Smooth muscle cell (in vitro differentiated cells): ENCODE measurements at regions not wholly inside any gene's neighbourhood (a gene's known extent, or its start where the extent isn't known, plus 50 kb on each side); places are given as distances from the start of the nearest gene placed in this dataset.

Source experiments
- DNase-seq: peaks from one replicate; lab custom pipeline; 2025; ENCODE audit not compliant: unreplicated experiment; lab: John Stamatoyannopoulos, UW
- H2AFZ ChIP-seq: fragments of 200-600 bp; sonication (generic); 2 replicates; pipeline ENCODE4 v1.6.0; 2016; ENCODE audit warnings: antibody characterized with exemption, low read depth, mild to moderate bottlenecking
- H3F3A ChIP-seq: fragments of 200-600 bp; sonication (generic); 2 replicates; pipeline ENCODE4 v1.6.0; 2017; ENCODE audit warnings: antibody characterized with exemption, low read depth
- H3K27ac ChIP-seq: fragments of 200-600 bp; sonication (generic); 2 replicates; pipeline ENCODE4 v1.5.1; 2016; ENCODE audit warnings: low read depth, mild to moderate bottlenecking
- H3K27me3 ChIP-seq: fragments of 200-600 bp; sonication (generic); 2 replicates; pipeline ENCODE4 v1.6.1; 2016; ENCODE audit warnings: low read depth, mild to moderate bottlenecking
- H3K36me3 ChIP-seq: fragments of 200-600 bp; sonication (generic); 2 replicates; pipeline ENCODE4 v1.5.1; 2016; ENCODE audit warnings: low read depth
- H3K4me1 ChIP-seq: fragments of 200-600 bp; sonication (generic); 2 replicates; pipeline ENCODE4 v1.5.1; 2016; ENCODE audit warnings: low read depth
- H3K4me2 ChIP-seq: fragments of 200-600 bp; sonication (generic); 2 replicates; pipeline ENCODE4 v1.6.0; 2016; ENCODE audit warnings: mild to moderate bottlenecking
- H3K4me3 ChIP-seq: fragments of 200-600 bp; sonication (generic); 2 replicates; pipeline ENCODE4 v1.5.1; 2016; ENCODE audit warnings: mild to moderate bottlenecking
- H3K79me2 ChIP-seq: fragments of 200-600 bp; sonication (generic); 2 replicates; pipeline ENCODE4 v1.6.0; 2016; ENCODE audit warnings: low read depth, mild to moderate bottlenecking
- H3K9ac ChIP-seq: fragments of 200-600 bp; sonication (generic); 2 replicates; pipeline ENCODE4 v1.6.0; 2016; ENCODE audit warnings: low read depth
- H3K9me3 ChIP-seq: fragments of 200-600 bp; sonication (generic); replicated peaks from 2 replicates; pipeline ENCODE4 v1.5.1; 2016; ENCODE audit warnings: low read depth
- H4K20me1 ChIP-seq: fragments of 200-600 bp; sonication (generic); 2 replicates; pipeline ENCODE4 v1.6.0; 2016; ENCODE audit warnings: low read depth
- WGBS: methylation state at CpG from one replicate; pipeline ENCODE4 v1.1.7; 2016; ENCODE audit warnings: low lambda C conversion rate; 5-methylcytosine and 5-hydroxymethylcytosine counted together
- TF ChIP-seq, protein P1 (sequence below): fragments of 200-600 bp; sonication (generic); IDR thresholded peaks from 2 replicates; pipeline ENCODE4 v1.5.1; 2017; ENCODE audit warnings: borderline replicate concordance, mild to moderate bottlenecking, antibody characterized with exemption; ENCODE audit not compliant: insufficient read depth, poor library complexity, severe bottlenecking

DNA sequence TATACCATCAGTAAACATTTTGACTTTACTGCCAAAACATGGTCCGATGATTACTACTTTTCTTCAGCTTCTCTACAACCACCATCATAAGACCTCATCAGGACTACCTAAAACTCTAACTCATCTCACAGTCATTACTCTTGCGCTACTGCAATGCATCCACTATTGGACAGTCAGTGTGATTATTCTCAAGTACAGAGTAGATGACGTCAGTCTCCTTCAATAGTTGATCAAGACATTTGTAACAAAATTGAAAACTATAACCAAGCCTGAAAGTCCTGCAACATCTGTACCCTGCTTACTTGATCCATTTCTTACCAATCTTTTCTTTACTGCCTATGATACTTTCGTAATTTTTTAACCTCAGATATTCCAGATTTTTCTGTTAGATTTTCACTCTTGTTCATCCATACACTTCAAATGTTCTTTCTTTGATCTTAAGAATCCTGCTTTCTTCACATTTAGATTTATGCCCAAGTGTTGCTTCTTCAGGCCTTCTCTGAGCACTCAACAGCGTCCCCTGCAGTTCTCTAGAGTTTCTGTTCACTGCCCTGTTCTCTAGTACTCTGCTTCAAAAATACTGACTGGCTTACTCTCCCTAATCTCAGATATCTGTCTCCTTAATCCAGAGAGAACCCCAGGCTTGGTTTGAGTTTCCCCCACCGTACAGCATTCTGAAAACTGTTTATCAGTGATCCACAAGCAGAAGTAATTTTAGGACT, 1517.6 kb downstream of the STIM2 start:
- Histone ChIP-seq H4K20me1 (no peaks in the 10 kb centered on the region), H3K36me3 (no peaks in the 10 kb centered on the region), H3K27me3 (no peaks in the 10 kb centered on the region), H3K79me2 (no peaks in the 10 kb centered on the region), H2AFZ (peak overlapping the region; percentile 48), H3K9ac (no peak overlapping the region), H3K9me3 (peaks cover 5% of the 10 kb centered on the region), H3K4me1 (no peaks in the 10 kb centered on the region), H3K4me2 (no peak overlapping the region), H3K4me3 (no peak overlapping the region), H3K27ac (no peak overlapping the region), H3F3A (no peaks in the 10 kb centered on the region)
- DNase-seq: no peak
- TF ChIP-seq, protein P1, sequence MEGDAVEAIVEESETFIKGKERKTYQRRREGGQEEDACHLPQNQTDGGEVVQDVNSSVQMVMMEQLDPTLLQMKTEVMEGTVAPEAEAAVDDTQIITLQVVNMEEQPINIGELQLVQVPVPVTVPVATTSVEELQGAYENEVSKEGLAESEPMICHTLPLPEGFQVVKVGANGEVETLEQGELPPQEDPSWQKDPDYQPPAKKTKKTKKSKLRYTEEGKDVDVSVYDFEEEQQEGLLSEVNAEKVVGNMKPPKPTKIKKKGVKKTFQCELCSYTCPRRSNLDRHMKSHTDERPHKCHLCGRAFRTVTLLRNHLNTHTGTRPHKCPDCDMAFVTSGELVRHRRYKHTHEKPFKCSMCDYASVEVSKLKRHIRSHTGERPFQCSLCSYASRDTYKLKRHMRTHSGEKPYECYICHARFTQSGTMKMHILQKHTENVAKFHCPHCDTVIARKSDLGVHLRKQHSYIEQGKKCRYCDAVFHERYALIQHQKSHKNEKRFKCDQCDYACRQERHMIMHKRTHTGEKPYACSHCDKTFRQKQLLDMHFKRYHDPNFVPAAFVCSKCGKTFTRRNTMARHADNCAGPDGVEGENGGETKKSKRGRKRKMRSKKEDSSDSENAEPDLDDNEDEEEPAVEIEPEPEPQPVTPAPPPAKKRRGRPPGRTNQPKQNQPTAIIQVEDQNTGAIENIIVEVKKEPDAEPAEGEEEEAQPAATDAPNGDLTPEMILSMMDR: no peak
- WGBS: 70% methylated on average over 6 of the region's 6 CpGs

DNA sequence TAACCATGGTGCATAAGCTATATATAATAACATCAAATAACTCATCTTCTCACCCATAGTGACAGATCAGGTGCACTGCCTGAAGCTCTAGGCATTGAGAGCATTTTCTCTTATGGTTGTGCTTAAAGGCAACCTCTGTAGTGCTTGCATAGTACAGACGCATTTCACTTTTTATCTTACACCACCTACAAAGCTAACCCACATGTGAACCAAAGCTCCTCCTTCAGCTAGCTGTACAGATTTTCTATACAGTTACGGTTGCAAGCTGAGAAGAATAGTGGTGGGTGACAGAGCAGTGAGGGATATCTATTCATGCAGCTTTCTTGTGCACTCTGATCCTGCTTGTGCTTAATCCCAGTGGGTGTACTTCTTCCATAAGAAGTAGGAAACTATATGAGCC, 1525.2 kb downstream of the STIM2 start:
- no peaks in the 10 kb centered on the region for H3K27me3 ChIP-seq
- no peak for DNase-seq
- H3K4me2 ChIP-seq: no peak overlapping the region
- no peak overlapping the region for H3K4me3 ChIP-seq
- no peaks in the 10 kb centered on the region for H3K4me1 ChIP-seq
- no peak overlapping the region for H3K27ac ChIP-seq
- H3K36me3 ChIP-seq: no peaks in the 10 kb centered on the region
- H4K20me1 ChIP-seq: no peaks in the 10 kb centered on the region
- no peaks in the 10 kb centered on the region for H3F3A ChIP-seq
- no peaks in the 10 kb centered on the region for H3K79me2 ChIP-seq
- H2AFZ ChIP-seq: peak overlapping the region; percentile 65
- H3K9me3 ChIP-seq: peaks cover 5% of the 10 kb centered on the region
- H3K9ac ChIP-seq: no peak overlapping the region
- TF ChIP-seq, protein P1: no peak
- 72% methylated on average over 2 of the region's 2 CpGs for WGBS

GRCh38 chr4:28386776-28387175, 1526.1 kb downstream of the STIM2 start:
- DNase-seq: no peak
- Histone ChIP-seq H3K9ac (no peak overlapping the region), H3F3A (no peaks in the 10 kb centered on the region), H3K9me3 (peaks cover 5% of the 10 kb centered on the region), H3K4me3 (no peak overlapping the region), H3K4me1 (no peaks in the 10 kb centered on the region), H3K36me3 (no peaks in the 10 kb centered on the region), H3K27ac (no peak overlapping the region), H2AFZ (peak overlapping the region; percentile 65), H3K4me2 (no peak overlapping the region), H3K79me2 (no peaks in the 10 kb centered on the region), H4K20me1 (no peaks in the 10 kb centered on the region), H3K27me3 (no peaks in the 10 kb centered on the region)
- TF ChIP-seq, protein P1: no peak

GRCh38 chr4:28388471-28388870, 1527.8 kb downstream of the STIM2 start:
- H4K20me1 ChIP-seq: no peaks in the 10 kb centered on the region
- no peaks in the 10 kb centered on the region for H3K4me1 ChIP-seq
- H2AFZ ChIP-seq: peak overlapping the region; percentile 10
- no peaks in the 10 kb centered on the region for H3K9me3 ChIP-seq
- no peaks in the 10 kb centered on the region for H3F3A ChIP-seq
- WGBS: 86% methylated on average over 2 of the region's 2 CpGs
- TF ChIP-seq, protein P1: no peak
- no peaks in the 10 kb centered on the region for H3K79me2 ChIP-seq
- no peak overlapping the region for H3K4me3 ChIP-seq
- H3K4me2 ChIP-seq: no peak overlapping the region
- no peaks in the 10 kb centered on the region for H3K36me3 ChIP-seq
- H3K9ac ChIP-seq: no peak overlapping the region
- no peak overlapping the region for H3K27ac ChIP-seq
- no peaks in the 10 kb centered on the region for H3K27me3 ChIP-seq
- DNase-seq: no peak
